Thoracic aorta (tissue), 2 donors: ENCODE measurements at regions not wholly inside any gene's neighbourhood (a gene's known extent, or its start where the extent isn't known, plus 50 kb on each side); places are given as distances from the start of the nearest gene placed in this dataset.

Experiments
- ATAC-seq: fragments of 150-250 bp; one replicate; pipeline ENCODE4 v1.8.0; 2017; ENCODE audit warnings: low read depth; ENCODE audit not compliant: insufficient number of reproducible peaks, low FRiP score
- DNase-seq: peaks from one replicate; pipeline ENCODE4 v3.0.0-alpha.2; 2020; ENCODE audit warnings: low spot score
- H3K27ac ChIP-seq, 2 donors: fragments of 200-600 bp; sonication (generic); 1 replicate in 1 of 2; 2 replicates in 1 of 2; pipeline ENCODE4 v1.5.1; 2016; ENCODE audit warnings: mild to moderate bottlenecking in 2 of 2, moderate library complexity in 2 of 2
- H3K27me3 ChIP-seq: fragments of 200-600 bp; sonication (generic); replicated peaks from 2 replicates; pipeline ENCODE4 v1.6.0; 2016; ENCODE audit warnings: mild to moderate bottlenecking; ENCODE audit not compliant: insufficient read depth
- H3K36me3 ChIP-seq: fragments of 200-600 bp; sonication (generic); one replicate; pipeline ENCODE4 v1.5.1; 2016
- H3K4me1 ChIP-seq, 2 donors: fragments of 200-600 bp; sonication (generic); 1 replicate in 1 of 2; 2 replicates in 1 of 2; pipeline versions ENCODE4 v1.5.1 to v1.6.0; 2016; ENCODE audit warnings: low read depth in 2 of 2, mild to moderate bottlenecking in 1 of 2; ENCODE audit not compliant: control insufficient read depth in 1 of 2
- H3K4me3 ChIP-seq: fragments of 200-600 bp; sonication (generic); 2 replicates; pipeline ENCODE4 v1.5.1; 2016; ENCODE audit warnings: mild to moderate bottlenecking
- H3K9me3 ChIP-seq: fragments of 200-600 bp; sonication (generic); 2 replicates; pipeline ENCODE4 v1.5.1; 2016
- TF ChIP-seq, protein P1 (sequence below): fragments of 200-600 bp; sonication (generic); IDR thresholded peaks from one replicate; pipeline ENCODE4 v1.5.1; 2019; ENCODE audit warnings: antibody characterized with exemption

GRCh38 chr13:34543836-34544235 is 398.2 kb upstream of the NBEA start:
- ATAC-seq (no peak), DNase-seq (no peak)
- Histone ChIP-seq H3K27ac (no peak overlapping the region), H3K27me3 (no peaks in the 10 kb centered on the region), H3K4me1 (no peaks in the 10 kb centered on the region), H3K4me3 (no peak overlapping the region), H3K9me3 (no peaks in the 10 kb centered on the region), H3K36me3 (no peaks in the 10 kb centered on the region)
- TF ChIP-seq, protein P1, sequence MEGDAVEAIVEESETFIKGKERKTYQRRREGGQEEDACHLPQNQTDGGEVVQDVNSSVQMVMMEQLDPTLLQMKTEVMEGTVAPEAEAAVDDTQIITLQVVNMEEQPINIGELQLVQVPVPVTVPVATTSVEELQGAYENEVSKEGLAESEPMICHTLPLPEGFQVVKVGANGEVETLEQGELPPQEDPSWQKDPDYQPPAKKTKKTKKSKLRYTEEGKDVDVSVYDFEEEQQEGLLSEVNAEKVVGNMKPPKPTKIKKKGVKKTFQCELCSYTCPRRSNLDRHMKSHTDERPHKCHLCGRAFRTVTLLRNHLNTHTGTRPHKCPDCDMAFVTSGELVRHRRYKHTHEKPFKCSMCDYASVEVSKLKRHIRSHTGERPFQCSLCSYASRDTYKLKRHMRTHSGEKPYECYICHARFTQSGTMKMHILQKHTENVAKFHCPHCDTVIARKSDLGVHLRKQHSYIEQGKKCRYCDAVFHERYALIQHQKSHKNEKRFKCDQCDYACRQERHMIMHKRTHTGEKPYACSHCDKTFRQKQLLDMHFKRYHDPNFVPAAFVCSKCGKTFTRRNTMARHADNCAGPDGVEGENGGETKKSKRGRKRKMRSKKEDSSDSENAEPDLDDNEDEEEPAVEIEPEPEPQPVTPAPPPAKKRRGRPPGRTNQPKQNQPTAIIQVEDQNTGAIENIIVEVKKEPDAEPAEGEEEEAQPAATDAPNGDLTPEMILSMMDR = no peak

DNA sequence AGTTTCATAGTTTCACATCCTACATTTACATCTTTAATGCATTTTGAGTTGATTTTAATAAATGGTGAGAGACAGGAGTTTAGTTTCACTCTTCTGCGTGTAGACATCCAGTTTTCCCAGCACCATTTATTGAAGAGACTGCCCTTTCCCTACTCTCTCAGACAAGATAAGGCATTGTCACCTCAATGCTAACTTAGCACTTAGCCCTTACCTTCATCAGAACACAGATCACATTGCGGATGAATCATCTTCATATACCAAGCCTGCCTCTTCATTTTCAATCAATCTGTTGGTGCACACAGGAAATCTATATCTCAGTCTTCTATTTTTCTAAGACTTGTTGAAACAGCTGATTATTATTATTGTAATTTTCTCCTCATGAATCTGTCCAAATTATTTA is 396.6 kb upstream of the NBEA start:
- TF ChIP-seq, protein P1 = no peak
- no peak overlapping the region for H3K4me3 ChIP-seq
- no peaks in the 10 kb centered on the region for H3K27me3 ChIP-seq
- ATAC-seq (no peak), DNase-seq (no peak)
- no peaks in the 10 kb centered on the region for H3K36me3 ChIP-seq
- no peaks in the 10 kb centered on the region for H3K4me1 ChIP-seq
- no peaks in the 10 kb centered on the region for H3K9me3 ChIP-seq
- no peak overlapping the region for H3K27ac ChIP-seq

DNA sequence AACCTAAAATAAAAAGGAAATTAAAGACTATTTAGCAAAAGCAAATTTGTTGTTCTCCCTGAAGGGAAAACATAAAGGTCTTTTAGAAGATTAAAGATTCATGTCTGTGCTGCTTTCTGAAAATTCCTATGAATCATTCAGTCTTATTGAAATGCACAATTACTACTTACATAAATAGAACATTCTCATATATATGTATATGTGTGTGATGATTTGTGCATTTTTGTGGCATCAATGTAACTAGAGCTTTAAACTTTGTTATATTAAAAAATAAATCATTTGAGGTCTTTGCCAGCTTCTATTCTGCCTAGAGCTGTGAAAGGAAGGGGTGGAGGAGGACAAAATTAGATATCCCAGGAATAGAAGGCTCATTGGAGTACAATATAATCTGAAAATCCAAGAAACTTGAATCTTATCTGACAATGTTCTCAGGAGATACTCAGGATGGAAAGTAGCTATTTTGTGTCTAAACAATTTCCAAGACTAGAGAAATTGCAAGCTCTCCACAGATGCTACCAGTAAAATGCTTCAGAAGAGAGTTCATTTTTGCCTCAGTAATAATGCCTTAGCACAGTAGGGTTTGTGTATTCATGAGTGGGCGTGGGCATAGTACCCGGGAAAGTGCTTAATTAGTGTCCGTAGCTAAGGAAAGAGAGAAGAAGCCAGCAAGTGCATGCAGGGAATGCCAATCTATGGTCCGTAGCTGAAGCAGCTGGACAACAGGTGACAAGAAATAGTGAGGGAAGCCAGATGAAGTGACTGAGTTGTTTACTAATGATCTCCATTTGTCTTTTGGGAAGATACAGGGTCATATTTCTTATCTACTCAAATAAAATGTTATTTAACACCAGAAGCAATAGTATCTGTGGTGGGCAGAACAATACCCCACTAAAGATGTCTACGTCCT is 395.5 kb upstream of the NBEA start:
- TF ChIP-seq, protein P1 = no peak
- no peaks in the 10 kb centered on the region for H3K36me3 ChIP-seq
- ATAC-seq (no peak), DNase-seq (no peak)
- H3K9me3 ChIP-seq = no peaks in the 10 kb centered on the region
- no peaks in the 10 kb centered on the region for H3K4me1 ChIP-seq
- H3K4me3 ChIP-seq = no peak overlapping the region
- no peak overlapping the region for H3K27ac ChIP-seq
- no peaks in the 10 kb centered on the region for H3K27me3 ChIP-seq

DNA sequence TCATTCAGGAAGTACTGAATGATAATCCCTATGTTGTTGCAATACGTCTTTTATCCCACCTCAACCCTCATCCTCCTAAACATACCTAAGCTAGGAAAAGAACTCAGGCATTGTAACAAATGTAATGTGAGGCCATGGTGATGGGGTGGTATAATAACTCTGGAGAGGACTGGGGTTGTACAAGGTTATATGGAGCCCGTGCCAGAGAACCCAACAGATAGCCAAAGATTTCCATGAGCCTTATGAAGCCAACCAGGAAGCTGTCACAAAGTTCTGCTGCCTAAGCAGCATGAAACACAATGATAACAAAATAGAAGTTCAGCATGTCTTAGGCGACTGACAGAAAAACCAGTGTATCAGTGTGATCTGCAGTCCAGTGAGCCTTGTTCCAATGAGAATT is 394.1 kb upstream of the NBEA start:
- no peaks in the 10 kb centered on the region for H3K36me3 ChIP-seq
- H3K4me1 ChIP-seq = no peaks in the 10 kb centered on the region
- no peaks in the 10 kb centered on the region for H3K9me3 ChIP-seq
- ATAC-seq (no peak), DNase-seq (no peak)
- H3K27ac ChIP-seq = no peak overlapping the region
- H3K27me3 ChIP-seq = no peaks in the 10 kb centered on the region
- no peak overlapping the region for H3K4me3 ChIP-seq
- TF ChIP-seq, protein P1 = no peak

- Histone ChIP-seq H3K27me3 (no peaks in the 10 kb centered on the region), H3K36me3 (no peaks in the 10 kb centered on the region), H3K9me3 (no peaks in the 10 kb centered on the region), H3K4me3 (no peak overlapping the region), H3K4me1 (no peaks in the 10 kb centered on the region), H3K27ac (no peak overlapping the region)
- TF ChIP-seq, protein P1 = no peak
- no peak for DNase-seq
- no peak for ATAC-seq
These were observed 388.7 kb upstream of the NBEA start for GRCh38 chr13:34553376-34553775.
